ENCODE measurements at regions not wholly inside any gene's neighbourhood (a gene's known extent, or its start where the extent isn't known, plus 50 kb on each side); places are given as distances from the start of the nearest gene placed in this dataset.

DNA sequence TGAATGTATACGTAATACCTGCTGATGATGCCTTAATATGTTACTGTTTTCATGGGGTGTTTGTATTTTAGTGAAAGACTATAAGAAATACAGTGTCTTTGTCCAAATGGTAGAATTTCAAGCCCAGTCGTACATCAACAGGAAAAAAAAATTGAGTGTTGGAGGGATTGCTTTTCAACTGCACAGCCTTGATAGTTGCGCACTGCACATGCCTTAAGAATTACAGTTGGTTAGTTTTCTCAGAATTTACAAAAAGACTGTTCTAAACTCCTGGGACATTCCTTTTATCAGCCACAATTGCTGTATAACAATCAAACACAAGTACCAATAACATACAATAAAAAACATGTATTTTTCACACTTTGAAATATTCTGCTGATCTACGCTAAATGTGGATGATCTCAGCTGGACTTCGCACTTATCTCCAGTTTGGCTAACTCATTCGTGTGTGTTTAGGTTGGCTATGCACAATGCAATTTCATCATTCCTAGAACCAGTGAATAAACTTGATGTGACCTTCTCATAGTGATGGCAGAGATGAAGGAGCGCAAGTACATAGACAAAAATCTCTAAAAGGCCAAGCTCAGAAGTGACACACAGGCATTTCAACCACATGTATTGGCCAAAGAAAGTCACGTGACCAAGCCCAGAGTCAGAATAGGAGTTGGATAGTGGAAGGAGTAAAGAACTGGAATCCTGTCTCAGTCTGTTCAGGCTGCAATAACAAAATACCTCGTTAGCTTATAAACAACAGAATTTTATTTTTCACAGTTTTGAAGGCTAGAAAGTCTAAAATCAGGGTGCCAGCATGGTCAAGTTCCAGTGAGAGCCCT is 152.3 kb downstream of the IPMK start:
- no peaks in the 10 kb centered on the region for H3K9me3 ChIP-seq
- intact Hi-C loops (cut with micrococcal nuclease; ENCODE audit: unreplicated experiment): no loop called here
- ChIA-PET POLR2A (no interaction called here), CTCF (no interaction called here)
- no peaks in the 10 kb centered on the region for H3K36me3 ChIP-seq (ENCODE audit: control insufficient read depth, insufficient read depth, low read length)
- DNase-seq: no peak
- H3K4me1 ChIP-seq: no peaks in the 10 kb centered on the region
- no peak overlapping the region for H3K4me3 Mint-ChIP-seq (ENCODE audit: unreplicated experiment)
- BruUV-seq (replicated peaks): no TSS peak
- no peaks in the 10 kb centered on the region for H3K27me3 ChIP-seq (replicated peaks; ENCODE audit: control insufficient read depth, insufficient read depth, low read length)
- H3K4me1 Mint-ChIP-seq (ENCODE audit: low read depth, unreplicated experiment): no peaks in the 10 kb centered on the region
- H3K9me3 Mint-ChIP-seq (ENCODE audit: unreplicated experiment): no peaks in the 10 kb centered on the region
- TF ChIP-seq, protein P1, sequence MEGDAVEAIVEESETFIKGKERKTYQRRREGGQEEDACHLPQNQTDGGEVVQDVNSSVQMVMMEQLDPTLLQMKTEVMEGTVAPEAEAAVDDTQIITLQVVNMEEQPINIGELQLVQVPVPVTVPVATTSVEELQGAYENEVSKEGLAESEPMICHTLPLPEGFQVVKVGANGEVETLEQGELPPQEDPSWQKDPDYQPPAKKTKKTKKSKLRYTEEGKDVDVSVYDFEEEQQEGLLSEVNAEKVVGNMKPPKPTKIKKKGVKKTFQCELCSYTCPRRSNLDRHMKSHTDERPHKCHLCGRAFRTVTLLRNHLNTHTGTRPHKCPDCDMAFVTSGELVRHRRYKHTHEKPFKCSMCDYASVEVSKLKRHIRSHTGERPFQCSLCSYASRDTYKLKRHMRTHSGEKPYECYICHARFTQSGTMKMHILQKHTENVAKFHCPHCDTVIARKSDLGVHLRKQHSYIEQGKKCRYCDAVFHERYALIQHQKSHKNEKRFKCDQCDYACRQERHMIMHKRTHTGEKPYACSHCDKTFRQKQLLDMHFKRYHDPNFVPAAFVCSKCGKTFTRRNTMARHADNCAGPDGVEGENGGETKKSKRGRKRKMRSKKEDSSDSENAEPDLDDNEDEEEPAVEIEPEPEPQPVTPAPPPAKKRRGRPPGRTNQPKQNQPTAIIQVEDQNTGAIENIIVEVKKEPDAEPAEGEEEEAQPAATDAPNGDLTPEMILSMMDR (IDR thresholded peaks at IDR 0.05; ENCODE audit: insufficient read depth in 1 of 2, low read depth in 1 of 2, low read length in 1 of 2, severe bottlenecking in 1 of 2, unreplicated experiment in 1 of 2): no peak
- H3K36me3 Mint-ChIP-seq (ENCODE audit: insufficient read depth, unreplicated experiment): no peaks in the 10 kb centered on the region
- no peak overlapping the region for H3K27ac Mint-ChIP-seq (ENCODE audit: unreplicated experiment)
- no peak overlapping the region for H3K4me3 ChIP-seq (ENCODE audit: low read depth, low read length)
- H3K27me3 Mint-ChIP-seq (ENCODE audit: insufficient read depth, unreplicated experiment): peaks cover 3% of the 10 kb centered on the region

DNA sequence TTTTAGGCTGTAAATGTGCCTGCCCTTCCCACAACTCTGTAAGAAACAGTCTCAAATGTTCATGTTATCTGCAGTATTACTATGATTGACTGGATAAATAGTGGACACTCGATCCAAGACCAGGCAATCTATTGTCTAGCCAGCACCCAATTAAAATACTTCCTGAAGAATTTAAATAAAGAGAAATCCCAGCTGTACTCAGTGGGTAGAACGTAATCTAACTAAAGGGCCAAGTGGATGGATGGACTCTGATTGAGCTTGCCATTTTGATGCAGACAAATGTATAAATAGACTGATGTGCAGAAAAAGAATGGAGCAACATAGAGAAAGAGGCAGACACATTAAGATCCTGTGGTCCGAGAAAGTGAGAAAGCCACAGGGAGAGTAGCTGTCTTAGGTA is 158.0 kb downstream of the IPMK start:
- Mint-ChIP-seq H3K4me1 (ENCODE audit: low read depth, unreplicated experiment) (no peaks in the 10 kb centered on the region), H3K4me3 (ENCODE audit: unreplicated experiment) (no peak overlapping the region), H3K9me3 (ENCODE audit: unreplicated experiment) (no peaks in the 10 kb centered on the region), H3K27ac (ENCODE audit: unreplicated experiment) (no peak overlapping the region), H3K27me3 (ENCODE audit: insufficient read depth, unreplicated experiment) (no peaks in the 10 kb centered on the region), H3K36me3 (ENCODE audit: insufficient read depth, unreplicated experiment) (no peaks in the 10 kb centered on the region)
- TF ChIP-seq, protein P1 (IDR thresholded peaks at IDR 0.05; ENCODE audit: insufficient read depth in 1 of 2, low read depth in 1 of 2, low read length in 1 of 2, severe bottlenecking in 1 of 2, unreplicated experiment in 1 of 2): no peak
- CTCF ChIA-PET: no interaction called here
- H3K4me3 ChIP-seq (ENCODE audit: low read depth, low read length): no peak overlapping the region
- H3K36me3 ChIP-seq (ENCODE audit: control insufficient read depth, insufficient read depth, low read length): no peaks in the 10 kb centered on the region
- no TSS peak for BruUV-seq (replicated peaks)
- H3K9me3 ChIP-seq: no peaks in the 10 kb centered on the region
- H3K4me1 ChIP-seq: no peaks in the 10 kb centered on the region
- intact Hi-C loops (cut with micrococcal nuclease; ENCODE audit: unreplicated experiment): no loop called here
- POLR2A ChIA-PET: no interaction called here
- DNase-seq: no peak
- no peaks in the 10 kb centered on the region for H3K27me3 ChIP-seq (replicated peaks; ENCODE audit: control insufficient read depth, insufficient read depth, low read length)

DNA sequence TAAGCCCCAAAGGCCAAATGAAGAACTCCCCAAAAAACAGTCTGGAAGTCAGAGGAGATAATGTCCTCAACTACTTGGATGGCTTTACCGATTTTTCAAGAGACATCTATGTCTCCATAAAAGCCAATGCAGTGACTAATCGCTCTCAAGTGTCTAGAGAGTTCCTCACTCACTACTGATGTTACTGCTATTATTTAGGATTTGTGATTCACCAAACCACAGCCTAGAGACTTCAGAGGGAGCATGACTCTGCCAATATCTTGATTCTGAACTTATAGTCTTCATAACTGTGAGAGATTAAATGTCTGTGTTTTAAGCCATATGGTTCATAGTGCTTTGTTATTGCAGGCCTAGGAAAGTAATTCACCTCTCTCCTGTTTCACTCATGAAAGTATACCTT is 160.2 kb downstream of the IPMK start:
- no TSS peak for BruUV-seq (replicated peaks)
- no peak overlapping the region for H3K4me3 Mint-ChIP-seq (ENCODE audit: unreplicated experiment)
- no peak for DNase-seq

More for the DNA sequence above, 160.2 kb downstream of the IPMK start:
- TF ChIP-seq, protein P1 (IDR thresholded peaks at IDR 0.05; ENCODE audit: insufficient read depth in 1 of 2, low read depth in 1 of 2, low read length in 1 of 2, severe bottlenecking in 1 of 2, unreplicated experiment in 1 of 2): no peak
- Mint-ChIP-seq H3K4me1 (ENCODE audit: low read depth, unreplicated experiment) (peaks cover 5% of the 10 kb centered on the region), H3K27ac (ENCODE audit: unreplicated experiment) (no peak overlapping the region), H3K36me3 (ENCODE audit: insufficient read depth, unreplicated experiment) (no peaks in the 10 kb centered on the region), H3K9me3 (ENCODE audit: unreplicated experiment) (peaks cover 13% of the 10 kb centered on the region), H3K27me3 (ENCODE audit: insufficient read depth, unreplicated experiment) (no peaks in the 10 kb centered on the region)
- no peaks in the 10 kb centered on the region for H3K27me3 ChIP-seq (replicated peaks; ENCODE audit: control insufficient read depth, insufficient read depth, low read length)
- H3K36me3 ChIP-seq (ENCODE audit: control insufficient read depth, insufficient read depth, low read length): no peaks in the 10 kb centered on the region
- peaks cover 7% of the 10 kb centered on the region; the same call in 1 of the 2 replicates for H3K9me3 ChIP-seq
- intact Hi-C loops (cut with micrococcal nuclease; ENCODE audit: unreplicated experiment): no loop called here
- ChIA-PET CTCF (no interaction called here), POLR2A (no interaction called here)
- no peak overlapping the region for H3K4me3 ChIP-seq (ENCODE audit: low read depth, low read length)
- H3K4me1 ChIP-seq: peaks cover 8% of the 10 kb centered on the region; the same call in 1 of the 2 replicates

Data from Caco-2 (cell line).